ENCODE measurements at regions not wholly inside any gene's neighbourhood (a gene's known extent, or its start where the extent isn't known, plus 50 kb on each side); places are given as distances from the start of the nearest gene placed in this dataset.

DNA sequence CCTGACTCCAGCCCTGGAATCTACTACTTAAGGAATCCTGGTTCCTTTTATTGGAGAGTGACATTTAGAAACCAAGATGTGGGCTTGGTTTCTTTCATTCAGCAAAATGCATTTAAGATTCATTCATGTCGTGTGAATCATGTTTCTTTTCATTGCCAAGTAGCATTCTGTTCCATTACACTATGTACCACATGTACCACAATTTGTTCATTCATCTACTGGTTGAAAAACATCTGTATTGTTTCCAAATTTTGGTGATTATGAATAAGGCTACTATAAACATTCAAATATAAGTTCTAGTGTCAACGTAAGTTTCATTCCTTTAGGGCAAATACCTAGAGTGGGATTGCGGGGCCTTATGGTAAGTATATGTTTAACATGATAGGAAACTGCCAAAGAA is 264.2 kb downstream of the VPS13C start:
- TF ChIP-seq, protein P1, sequence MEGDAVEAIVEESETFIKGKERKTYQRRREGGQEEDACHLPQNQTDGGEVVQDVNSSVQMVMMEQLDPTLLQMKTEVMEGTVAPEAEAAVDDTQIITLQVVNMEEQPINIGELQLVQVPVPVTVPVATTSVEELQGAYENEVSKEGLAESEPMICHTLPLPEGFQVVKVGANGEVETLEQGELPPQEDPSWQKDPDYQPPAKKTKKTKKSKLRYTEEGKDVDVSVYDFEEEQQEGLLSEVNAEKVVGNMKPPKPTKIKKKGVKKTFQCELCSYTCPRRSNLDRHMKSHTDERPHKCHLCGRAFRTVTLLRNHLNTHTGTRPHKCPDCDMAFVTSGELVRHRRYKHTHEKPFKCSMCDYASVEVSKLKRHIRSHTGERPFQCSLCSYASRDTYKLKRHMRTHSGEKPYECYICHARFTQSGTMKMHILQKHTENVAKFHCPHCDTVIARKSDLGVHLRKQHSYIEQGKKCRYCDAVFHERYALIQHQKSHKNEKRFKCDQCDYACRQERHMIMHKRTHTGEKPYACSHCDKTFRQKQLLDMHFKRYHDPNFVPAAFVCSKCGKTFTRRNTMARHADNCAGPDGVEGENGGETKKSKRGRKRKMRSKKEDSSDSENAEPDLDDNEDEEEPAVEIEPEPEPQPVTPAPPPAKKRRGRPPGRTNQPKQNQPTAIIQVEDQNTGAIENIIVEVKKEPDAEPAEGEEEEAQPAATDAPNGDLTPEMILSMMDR (IDR thresholded peaks at IDR 0.05) = no peak
- no peak for TF ChIP-seq POLR2A (IDR thresholded peaks at IDR 0.05)
